Fibroblast of lung (primary cell): ENCODE measurements at regions not wholly inside any gene's neighbourhood (a gene's known extent, or its start where the extent isn't known, plus 50 kb on each side); places are given as distances from the start of the nearest gene placed in this dataset.

Experiments
- CTCF ChIP-seq, 2 donors: IDR thresholded peaks in 1 of 2; conservative IDR thresholded peaks in 1 of 2; 1 replicate in 1 of 2; 2 replicates in 1 of 2; pipeline ENCODE4 v1.5.1; 2011 to 2012; ENCODE audit warnings: low read length in 2 of 2, control low read depth in 1 of 2, inconsistent platforms in 1 of 2, low read depth in 1 of 2, mild to moderate bottlenecking in 1 of 2
- EZH2 ChIP-seq: IDR thresholded peaks from 2 replicates; pipeline ENCODE4 v1.5.1; 2012; ENCODE audit warnings: low read length, control low read depth, mild to moderate bottlenecking; ENCODE audit errors: missing control alignments

GRCh38 chr4:152240232-152240631 lies 295.7 kb downstream of the FBXW7 start:
- TF ChIP-seq CTCF (conservative IDR thresholded peaks at IDR 0.05 in 1 of 2, IDR thresholded peaks at IDR 0.05 in 1 of 2; ENCODE audit: low read depth in 1 of 2, low read length in 2 of 2) (no peak), EZH2 (no peak)
